Panc1 (cell line): ENCODE measurements at regions not wholly inside any gene's neighbourhood (a gene's known extent, or its start where the extent isn't known, plus 50 kb on each side); places are given as distances from the start of the nearest gene placed in this dataset.

Experiments used
- POLR2AphosphoS5 ChIP-seq: IDR thresholded peaks from 2 replicates; pipeline ENCODE4 v1.6.1; 2012; ENCODE audit warnings: mild to moderate bottlenecking, low read depth, low read length, moderate library complexity
- TF ChIP-seq, protein P1 (sequence below): fragments of 450-650 bp; IDR thresholded peaks from 2 replicates; pipeline ENCODE4 v1.5.1; 2017; ENCODE audit warnings: mild to moderate bottlenecking
- TF ChIP-seq, protein P2 (sequence below), 2 experiments: IDR thresholded peaks; 2 replicates each; pipeline ENCODE4 v1.6.1; 2011 to 2012; ENCODE audit warnings: low read depth in 2 of 2, control low read depth in 1 of 2, low read length in 1 of 2, mild to moderate bottlenecking in 1 of 2, moderate library complexity in 1 of 2; ENCODE audit not compliant: insufficient read depth in 1 of 2

DNA sequence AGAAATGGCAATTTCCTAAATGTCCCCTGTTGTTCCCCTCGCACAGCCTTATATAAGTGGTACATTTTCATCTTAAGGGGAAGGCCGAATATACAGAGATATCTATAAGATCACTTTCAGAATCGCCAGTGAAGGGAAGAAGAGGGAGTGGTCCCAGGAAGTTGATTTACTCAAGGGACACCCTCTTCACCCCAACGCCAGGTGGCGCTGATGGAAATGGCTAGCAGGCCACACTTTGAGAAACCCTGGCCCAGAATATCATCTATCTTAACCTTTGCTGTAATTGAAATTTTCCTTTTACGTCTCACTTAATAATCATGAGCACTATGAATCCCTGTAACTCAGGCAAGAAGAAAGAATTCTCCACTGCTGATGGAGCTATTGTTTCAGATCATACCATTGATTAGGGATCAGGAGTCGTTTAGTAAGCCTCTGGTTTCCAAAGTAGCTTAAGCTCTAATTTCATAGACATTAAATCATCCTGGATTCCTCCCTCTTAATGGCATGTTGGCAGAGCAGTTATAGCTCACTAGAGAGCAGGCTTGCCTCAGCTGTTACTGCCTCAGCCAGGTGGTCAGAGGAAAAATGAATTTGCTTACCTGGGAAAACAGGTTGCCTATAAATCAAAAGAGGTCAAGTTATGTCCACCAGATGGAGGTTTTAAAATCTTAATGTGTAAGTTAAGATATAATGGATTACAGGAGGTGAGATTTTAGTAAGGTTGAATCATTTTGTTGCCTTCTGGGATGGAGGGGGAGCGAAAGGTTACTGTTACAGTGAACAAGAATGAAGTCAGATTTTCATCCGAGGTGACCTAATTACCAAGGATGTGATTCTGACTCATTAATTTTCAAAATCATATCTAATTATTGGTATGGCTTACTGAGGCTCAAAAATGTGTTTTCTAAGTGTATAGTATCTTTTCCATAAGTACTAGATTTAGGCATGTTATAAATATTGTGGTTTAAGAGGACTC, 941.2 kb upstream of the TENM3 start:
- TF ChIP-seq, protein P1, sequence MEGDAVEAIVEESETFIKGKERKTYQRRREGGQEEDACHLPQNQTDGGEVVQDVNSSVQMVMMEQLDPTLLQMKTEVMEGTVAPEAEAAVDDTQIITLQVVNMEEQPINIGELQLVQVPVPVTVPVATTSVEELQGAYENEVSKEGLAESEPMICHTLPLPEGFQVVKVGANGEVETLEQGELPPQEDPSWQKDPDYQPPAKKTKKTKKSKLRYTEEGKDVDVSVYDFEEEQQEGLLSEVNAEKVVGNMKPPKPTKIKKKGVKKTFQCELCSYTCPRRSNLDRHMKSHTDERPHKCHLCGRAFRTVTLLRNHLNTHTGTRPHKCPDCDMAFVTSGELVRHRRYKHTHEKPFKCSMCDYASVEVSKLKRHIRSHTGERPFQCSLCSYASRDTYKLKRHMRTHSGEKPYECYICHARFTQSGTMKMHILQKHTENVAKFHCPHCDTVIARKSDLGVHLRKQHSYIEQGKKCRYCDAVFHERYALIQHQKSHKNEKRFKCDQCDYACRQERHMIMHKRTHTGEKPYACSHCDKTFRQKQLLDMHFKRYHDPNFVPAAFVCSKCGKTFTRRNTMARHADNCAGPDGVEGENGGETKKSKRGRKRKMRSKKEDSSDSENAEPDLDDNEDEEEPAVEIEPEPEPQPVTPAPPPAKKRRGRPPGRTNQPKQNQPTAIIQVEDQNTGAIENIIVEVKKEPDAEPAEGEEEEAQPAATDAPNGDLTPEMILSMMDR, result peak; percentile 58
- TF ChIP-seq POLR2AphosphoS5, result no peak
- TF ChIP-seq, protein P2, sequence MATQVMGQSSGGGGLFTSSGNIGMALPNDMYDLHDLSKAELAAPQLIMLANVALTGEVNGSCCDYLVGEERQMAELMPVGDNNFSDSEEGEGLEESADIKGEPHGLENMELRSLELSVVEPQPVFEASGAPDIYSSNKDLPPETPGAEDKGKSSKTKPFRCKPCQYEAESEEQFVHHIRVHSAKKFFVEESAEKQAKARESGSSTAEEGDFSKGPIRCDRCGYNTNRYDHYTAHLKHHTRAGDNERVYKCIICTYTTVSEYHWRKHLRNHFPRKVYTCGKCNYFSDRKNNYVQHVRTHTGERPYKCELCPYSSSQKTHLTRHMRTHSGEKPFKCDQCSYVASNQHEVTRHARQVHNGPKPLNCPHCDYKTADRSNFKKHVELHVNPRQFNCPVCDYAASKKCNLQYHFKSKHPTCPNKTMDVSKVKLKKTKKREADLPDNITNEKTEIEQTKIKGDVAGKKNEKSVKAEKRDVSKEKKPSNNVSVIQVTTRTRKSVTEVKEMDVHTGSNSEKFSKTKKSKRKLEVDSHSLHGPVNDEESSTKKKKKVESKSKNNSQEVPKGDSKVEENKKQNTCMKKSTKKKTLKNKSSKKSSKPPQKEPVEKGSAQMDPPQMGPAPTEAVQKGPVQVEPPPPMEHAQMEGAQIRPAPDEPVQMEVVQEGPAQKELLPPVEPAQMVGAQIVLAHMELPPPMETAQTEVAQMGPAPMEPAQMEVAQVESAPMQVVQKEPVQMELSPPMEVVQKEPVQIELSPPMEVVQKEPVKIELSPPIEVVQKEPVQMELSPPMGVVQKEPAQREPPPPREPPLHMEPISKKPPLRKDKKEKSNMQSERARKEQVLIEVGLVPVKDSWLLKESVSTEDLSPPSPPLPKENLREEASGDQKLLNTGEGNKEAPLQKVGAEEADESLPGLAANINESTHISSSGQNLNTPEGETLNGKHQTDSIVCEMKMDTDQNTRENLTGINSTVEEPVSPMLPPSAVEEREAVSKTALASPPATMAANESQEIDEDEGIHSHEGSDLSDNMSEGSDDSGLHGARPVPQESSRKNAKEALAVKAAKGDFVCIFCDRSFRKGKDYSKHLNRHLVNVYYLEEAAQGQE (IDR thresholded peaks at IDR 0.05; ENCODE audit: insufficient read depth in 1 of 2, low read depth in 2 of 2, low read length in 1 of 2), result no peak
